Cardiac muscle cell (in vitro differentiated cells and primary cell): ENCODE measurements at regions not wholly inside any gene's neighbourhood (a gene's known extent, or its start where the extent isn't known, plus 50 kb on each side); places are given as distances from the start of the nearest gene placed in this dataset.
"Not testable (repeated sequence)": the region's sequence is repeated elsewhere in the genome, so short reads cannot be mapped to it uniquely, and the experiment has no call there.

Experiments
- DNase-seq, 2 donors: peaks; one replicate each; pipeline versions ENCODE4 v3.0.0 to v3.0.0-alpha.2; 2010 to 2017; ENCODE audit warnings: low read depth in 1 of 2, low spot score in 1 of 2
- H3K27ac ChIP-seq: fragments of 200-600 bp; sonication (generic); 2 replicates; pipeline ENCODE4 v1.5.1; 2016
- H3K27me3 ChIP-seq: fragments of 200-600 bp; sonication (generic); 2 replicates; pipeline ENCODE4 v1.6.0; 2016; ENCODE audit warnings: control low read depth
- H3K36me3 ChIP-seq: fragments of 200-600 bp; sonication (generic); 2 replicates; pipeline ENCODE4 v1.5.1; 2016; ENCODE audit warnings: control low read depth
- H3K4me1 ChIP-seq: fragments of 200-600 bp; sonication (generic); 2 replicates; pipeline ENCODE4 v1.8.1; 2017; ENCODE audit warnings: low read depth, mild to moderate bottlenecking, mixed run types
- H3K4me3 ChIP-seq: fragments of 200-600 bp; sonication (generic); 2 replicates; pipeline ENCODE4 v1.5.1; 2016; ENCODE audit warnings: mild to moderate bottlenecking
- H3K9me3 ChIP-seq: fragments of 200-600 bp; sonication (generic); 2 replicates; pipeline ENCODE4 v1.5.1; 2017; ENCODE audit warnings: low read depth, mild to moderate bottlenecking, control low read depth
- TF ChIP-seq, protein P1 (sequence below): IDR thresholded peaks from 2 replicates; pipeline ENCODE4 v1.5.1; 2012; ENCODE audit warnings: low read depth, mild to moderate bottlenecking, low read length

DNA sequence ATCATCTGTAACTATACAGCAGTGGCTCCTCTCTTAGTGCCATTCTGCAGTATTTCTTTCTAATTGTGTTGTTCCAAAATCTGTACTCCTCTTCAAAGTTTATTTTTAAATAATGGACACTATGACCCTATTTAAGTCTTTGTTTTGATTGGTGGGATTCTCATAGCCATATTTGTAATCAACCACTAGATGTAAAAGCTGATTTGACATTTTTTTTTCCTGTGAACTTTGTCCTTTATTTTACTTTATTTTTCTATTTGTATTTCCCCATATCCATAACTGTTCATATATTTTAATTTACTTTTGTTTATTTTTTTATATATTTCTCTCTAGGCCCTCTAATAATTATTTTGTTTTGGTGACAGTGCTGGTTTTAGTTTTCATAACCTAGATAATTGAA is 544.4 kb downstream of the KCNJ2 start:
- H3K4me1 ChIP-seq = no peaks in the 10 kb centered on the region
- TF ChIP-seq, protein P1, sequence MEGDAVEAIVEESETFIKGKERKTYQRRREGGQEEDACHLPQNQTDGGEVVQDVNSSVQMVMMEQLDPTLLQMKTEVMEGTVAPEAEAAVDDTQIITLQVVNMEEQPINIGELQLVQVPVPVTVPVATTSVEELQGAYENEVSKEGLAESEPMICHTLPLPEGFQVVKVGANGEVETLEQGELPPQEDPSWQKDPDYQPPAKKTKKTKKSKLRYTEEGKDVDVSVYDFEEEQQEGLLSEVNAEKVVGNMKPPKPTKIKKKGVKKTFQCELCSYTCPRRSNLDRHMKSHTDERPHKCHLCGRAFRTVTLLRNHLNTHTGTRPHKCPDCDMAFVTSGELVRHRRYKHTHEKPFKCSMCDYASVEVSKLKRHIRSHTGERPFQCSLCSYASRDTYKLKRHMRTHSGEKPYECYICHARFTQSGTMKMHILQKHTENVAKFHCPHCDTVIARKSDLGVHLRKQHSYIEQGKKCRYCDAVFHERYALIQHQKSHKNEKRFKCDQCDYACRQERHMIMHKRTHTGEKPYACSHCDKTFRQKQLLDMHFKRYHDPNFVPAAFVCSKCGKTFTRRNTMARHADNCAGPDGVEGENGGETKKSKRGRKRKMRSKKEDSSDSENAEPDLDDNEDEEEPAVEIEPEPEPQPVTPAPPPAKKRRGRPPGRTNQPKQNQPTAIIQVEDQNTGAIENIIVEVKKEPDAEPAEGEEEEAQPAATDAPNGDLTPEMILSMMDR = no peak
- no peaks in the 10 kb centered on the region for H3K27me3 ChIP-seq
- no peak for DNase-seq
- H3K4me3 ChIP-seq = no peak overlapping the region
- H3K36me3 ChIP-seq = no peaks in the 10 kb centered on the region
- H3K9me3 ChIP-seq = no peaks in the 10 kb centered on the region
- no peak overlapping the region for H3K27ac ChIP-seq

DNA sequence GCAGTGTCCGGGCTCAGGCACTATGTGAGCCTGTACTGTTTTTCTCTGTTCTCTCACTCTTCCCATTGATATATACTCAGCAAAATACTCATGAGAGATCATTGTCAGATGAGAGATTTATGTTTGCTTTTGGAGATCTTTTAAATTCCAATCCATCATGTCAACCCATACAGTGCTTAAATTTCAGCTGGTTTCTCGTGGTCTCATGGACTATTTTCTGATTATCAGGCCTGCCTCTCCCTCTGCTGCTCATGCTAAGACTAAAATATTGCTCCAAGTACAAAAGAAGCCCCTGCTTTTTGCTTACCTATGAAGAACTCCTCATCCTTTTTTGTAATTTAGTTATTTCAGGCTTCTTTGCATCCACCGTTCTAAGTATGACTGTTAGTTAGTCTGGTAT is 547.2 kb downstream of the KCNJ2 start:
- no peaks in the 10 kb centered on the region for H3K9me3 ChIP-seq
- H3K4me1 ChIP-seq = no peaks in the 10 kb centered on the region
- no peaks in the 10 kb centered on the region for H3K27me3 ChIP-seq
- H3K4me3 ChIP-seq = no peak overlapping the region
- no peak for DNase-seq
- TF ChIP-seq, protein P1 = no peak
- H3K27ac ChIP-seq = no peak overlapping the region
- H3K36me3 ChIP-seq = no peaks in the 10 kb centered on the region

DNA sequence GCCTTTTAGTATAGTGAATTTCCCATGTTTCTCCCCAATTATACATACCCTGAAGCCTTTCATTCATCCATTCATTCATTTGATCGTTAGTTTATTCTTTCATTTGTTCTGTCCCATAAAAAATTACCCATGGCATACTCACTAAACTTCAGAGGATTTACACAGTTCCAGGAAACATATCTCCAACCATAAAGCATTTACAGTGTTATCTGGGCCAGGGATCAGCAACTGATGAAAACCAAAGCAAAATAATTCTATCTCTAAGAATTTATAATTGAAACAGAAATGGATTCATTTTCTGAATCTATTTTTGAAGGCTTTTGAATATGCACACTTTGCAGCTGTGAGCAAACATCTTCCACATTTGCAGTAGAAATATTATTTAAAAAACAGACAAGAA is 547.7 kb downstream of the KCNJ2 start:
- H3K27me3 ChIP-seq = no peaks in the 10 kb centered on the region
- TF ChIP-seq, protein P1 = no peak
- no peak overlapping the region for H3K4me3 ChIP-seq
- no peak overlapping the region for H3K27ac ChIP-seq
- no peak for DNase-seq
- H3K9me3 ChIP-seq = no peaks in the 10 kb centered on the region
- H3K36me3 ChIP-seq = no peaks in the 10 kb centered on the region
- H3K4me1 ChIP-seq = no peaks in the 10 kb centered on the region

DNA sequence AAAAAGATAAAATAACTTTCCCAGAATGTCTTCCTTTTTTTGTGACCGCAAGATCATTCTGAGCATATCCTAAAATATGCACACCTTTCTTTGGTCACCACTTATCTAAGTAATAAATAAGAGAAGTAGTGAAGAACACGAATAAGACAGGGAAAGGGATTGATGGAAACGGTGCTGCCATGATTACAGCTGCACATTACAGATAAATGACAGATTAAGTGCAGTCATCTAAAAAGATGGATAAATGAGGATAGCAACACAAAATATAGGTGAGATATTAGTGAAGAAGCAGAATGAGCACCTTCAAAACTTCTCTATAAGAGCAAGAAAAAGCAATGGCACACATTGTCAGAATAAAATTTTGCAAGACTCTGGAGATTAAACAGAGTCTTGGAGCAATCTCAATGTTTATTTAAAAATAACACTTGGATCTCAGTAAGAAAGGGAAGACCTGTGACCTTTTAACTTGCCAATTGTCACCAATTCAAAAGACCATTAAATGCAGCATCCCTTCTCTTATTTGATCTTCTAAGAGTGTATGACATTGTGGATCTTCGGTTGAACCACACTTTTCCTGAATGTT is 567.1 kb downstream of the KCNJ2 start:
- no peaks in the 10 kb centered on the region for H3K9me3 ChIP-seq
- H3K4me1 ChIP-seq = no peaks in the 10 kb centered on the region
- H3K4me3 ChIP-seq = no peak overlapping the region
- DNase-seq = no peak
- H3K36me3 ChIP-seq = no peaks in the 10 kb centered on the region
- no peaks in the 10 kb centered on the region for H3K27me3 ChIP-seq
- H3K27ac ChIP-seq = no peak overlapping the region
- TF ChIP-seq, protein P1 = no peak

DNA sequence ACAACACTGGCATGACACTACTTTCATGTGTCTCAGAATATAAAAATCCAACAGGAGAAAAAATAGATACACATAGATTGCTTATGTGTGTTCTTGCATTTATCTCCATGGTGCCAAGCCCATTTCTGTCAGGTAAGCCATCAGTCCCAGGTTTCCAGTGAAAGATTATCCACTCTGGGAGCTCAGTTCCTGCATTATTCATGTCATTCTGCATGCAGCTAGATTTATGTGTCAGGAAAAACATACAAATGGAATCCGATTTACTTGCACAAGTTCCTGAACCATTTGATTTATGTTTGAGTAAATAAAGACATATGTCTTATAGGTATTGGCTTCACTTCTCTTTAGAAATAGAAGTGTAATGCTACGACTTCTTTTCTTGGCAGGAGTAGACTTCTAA is 569.7 kb downstream of the KCNJ2 start:
- no peak for DNase-seq
- no peaks in the 10 kb centered on the region for H3K27me3 ChIP-seq
- no peaks in the 10 kb centered on the region for H3K9me3 ChIP-seq
- H3K36me3 ChIP-seq = no peaks in the 10 kb centered on the region
- no peaks in the 10 kb centered on the region for H3K4me1 ChIP-seq
- H3K27ac ChIP-seq = no peak overlapping the region
- TF ChIP-seq, protein P1 = no peak
- no peak overlapping the region for H3K4me3 ChIP-seq

DNA sequence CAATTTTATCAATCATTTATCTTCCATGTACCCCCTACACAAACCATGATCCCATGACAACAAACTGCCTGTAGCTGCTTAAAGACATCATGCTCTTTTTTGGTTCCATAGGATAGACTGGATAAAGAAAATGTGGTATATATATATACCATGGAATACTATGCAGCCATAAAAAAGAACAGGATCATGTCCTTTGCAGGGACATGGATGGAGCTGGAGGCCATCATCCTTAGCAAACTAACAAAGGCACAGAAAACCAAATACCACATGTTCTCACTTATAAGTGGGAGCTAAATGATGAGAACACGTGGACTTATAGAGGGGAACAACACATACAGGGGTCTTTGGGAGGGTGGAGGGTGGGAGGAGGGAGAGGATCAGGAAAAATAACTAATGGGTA is 577.2 kb downstream of the KCNJ2 start:
- DNase-seq, H3K36me3 ChIP-seq, H3K4me1 ChIP-seq, H3K27me3 ChIP-seq, H3K27ac ChIP-seq, H3K9me3 ChIP-seq, H3K4me3 ChIP-seq: not testable (repeated sequence)
